ENCODE measurements at regions not wholly inside any gene's neighbourhood (a gene's known extent, or its start where the extent isn't known, plus 50 kb on each side); places are given as distances from the start of the nearest gene placed in this dataset.

GRCh38 chr5:4487581-4487980 is 652.5 kb upstream of the ADAMTS16 start:
- TF ChIP-seq, protein P1, sequence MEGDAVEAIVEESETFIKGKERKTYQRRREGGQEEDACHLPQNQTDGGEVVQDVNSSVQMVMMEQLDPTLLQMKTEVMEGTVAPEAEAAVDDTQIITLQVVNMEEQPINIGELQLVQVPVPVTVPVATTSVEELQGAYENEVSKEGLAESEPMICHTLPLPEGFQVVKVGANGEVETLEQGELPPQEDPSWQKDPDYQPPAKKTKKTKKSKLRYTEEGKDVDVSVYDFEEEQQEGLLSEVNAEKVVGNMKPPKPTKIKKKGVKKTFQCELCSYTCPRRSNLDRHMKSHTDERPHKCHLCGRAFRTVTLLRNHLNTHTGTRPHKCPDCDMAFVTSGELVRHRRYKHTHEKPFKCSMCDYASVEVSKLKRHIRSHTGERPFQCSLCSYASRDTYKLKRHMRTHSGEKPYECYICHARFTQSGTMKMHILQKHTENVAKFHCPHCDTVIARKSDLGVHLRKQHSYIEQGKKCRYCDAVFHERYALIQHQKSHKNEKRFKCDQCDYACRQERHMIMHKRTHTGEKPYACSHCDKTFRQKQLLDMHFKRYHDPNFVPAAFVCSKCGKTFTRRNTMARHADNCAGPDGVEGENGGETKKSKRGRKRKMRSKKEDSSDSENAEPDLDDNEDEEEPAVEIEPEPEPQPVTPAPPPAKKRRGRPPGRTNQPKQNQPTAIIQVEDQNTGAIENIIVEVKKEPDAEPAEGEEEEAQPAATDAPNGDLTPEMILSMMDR (IDR thresholded peaks at IDR 0.05; ENCODE audit: control insufficient read depth, insufficient read depth, low read depth, low read length, missing control alignments), result no peak
- no peak for DNase-seq (ENCODE audit: low read depth)
- no peak overlapping the region for H3K4me3 ChIP-seq (ENCODE audit: control insufficient read depth, low read depth, low read length)

- no peak overlapping the region for H3K4me3 ChIP-seq (ENCODE audit: control insufficient read depth, low read depth, low read length)
- TF ChIP-seq, protein P1 (IDR thresholded peaks at IDR 0.05; ENCODE audit: control insufficient read depth, insufficient read depth, low read depth, low read length, missing control alignments), result no peak
- no peak for DNase-seq (ENCODE audit: low read depth)
Observed at GRCh38 chr5:4511996-4512656, 628.0 kb upstream of the ADAMTS16 start.

DNA sequence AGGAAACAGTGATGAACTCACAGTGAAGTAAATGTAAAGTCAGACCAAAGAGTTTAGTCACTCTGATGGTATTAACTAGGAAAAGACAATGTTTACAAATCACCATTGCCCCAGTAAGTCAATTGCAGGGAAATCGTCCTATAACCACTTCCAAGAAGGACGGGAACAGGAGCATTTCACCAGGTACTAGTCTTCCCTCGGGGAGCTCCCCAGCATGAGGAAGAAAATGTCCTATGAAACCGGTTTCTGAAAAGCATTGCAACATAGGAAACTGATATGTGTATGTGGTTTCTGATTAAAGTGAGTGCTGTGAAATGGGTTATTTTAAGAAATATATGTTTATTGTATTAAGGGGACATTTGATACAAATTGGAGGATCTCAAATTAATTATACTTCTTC is 626.7 kb upstream of the ADAMTS16 start:
- no peak for DNase-seq (ENCODE audit: low read depth)
- TF ChIP-seq, protein P1 (IDR thresholded peaks at IDR 0.05; ENCODE audit: control insufficient read depth, insufficient read depth, low read depth, low read length, missing control alignments), result no peak
- H3K4me3 ChIP-seq (ENCODE audit: control insufficient read depth, low read depth, low read length), result no peak overlapping the region

GRCh38 chr5:4514067-4514648 is 626.0 kb upstream of the ADAMTS16 start:
- DNase-seq (ENCODE audit: low read depth), result no peak
- no peak overlapping the region for H3K4me3 ChIP-seq (ENCODE audit: control insufficient read depth, low read depth, low read length)
- TF ChIP-seq, protein P1 (IDR thresholded peaks at IDR 0.05; ENCODE audit: control insufficient read depth, insufficient read depth, low read depth, low read length, missing control alignments), result no peak

DNA sequence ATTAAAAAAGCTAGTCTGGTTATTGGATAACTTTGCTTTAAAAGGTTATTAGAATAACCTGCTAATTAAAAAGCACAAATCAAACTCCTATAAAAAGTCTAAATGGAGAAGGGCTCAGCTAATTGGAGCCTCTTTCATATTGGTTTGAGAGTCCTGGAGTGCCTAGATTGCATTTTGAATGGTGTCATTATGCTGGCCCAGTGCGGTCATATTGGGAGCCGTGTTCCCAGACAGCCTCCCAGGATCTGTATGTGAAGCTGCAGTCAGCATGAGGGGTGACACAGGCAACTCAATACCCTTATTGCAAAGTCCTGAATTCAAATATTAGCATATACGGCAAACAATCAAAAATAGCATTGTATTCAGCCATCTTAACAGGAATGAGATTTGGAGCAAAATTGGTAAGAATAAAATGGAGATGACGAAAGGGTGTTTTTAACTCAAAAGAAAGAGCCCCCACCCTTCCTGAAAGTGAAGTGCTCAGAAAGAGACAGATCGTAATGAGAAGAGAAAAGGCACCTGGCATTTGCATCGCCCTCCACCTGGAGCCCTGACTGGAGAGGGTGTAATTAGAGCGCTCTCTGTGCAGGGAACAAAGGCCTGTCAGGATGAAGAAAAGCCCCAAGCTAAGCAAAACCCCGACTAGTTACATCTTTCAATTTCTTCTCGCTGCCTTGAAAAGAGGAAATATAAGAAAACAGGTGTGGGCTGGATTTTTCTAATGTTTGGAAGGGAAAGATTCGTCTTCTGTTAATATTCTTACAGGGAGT is 621.0 kb upstream of the ADAMTS16 start:
- no peak overlapping the region for H3K4me3 ChIP-seq (ENCODE audit: control insufficient read depth, low read depth, low read length)
- TF ChIP-seq, protein P1 (IDR thresholded peaks at IDR 0.05; ENCODE audit: control insufficient read depth, insufficient read depth, low read depth, low read length, missing control alignments), result no peak
- no peak for DNase-seq (ENCODE audit: low read depth)

DNA sequence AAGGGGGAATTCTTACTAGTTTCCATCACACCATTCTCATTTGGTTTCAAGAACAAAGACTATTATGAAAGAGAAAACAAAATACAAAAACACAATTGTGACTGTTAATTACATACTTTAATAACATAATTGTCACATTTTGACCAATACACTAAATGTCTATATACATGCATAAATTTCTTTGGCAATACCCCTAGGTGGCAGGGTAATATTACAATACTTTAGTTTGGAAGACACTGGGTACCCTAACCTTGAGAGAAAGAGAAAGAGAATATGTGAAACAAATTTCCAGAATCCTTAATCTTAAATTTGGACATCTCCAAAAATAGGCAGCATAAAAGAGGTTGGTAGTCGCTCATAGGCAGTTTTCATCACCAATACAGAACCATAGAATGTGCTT is 619.6 kb upstream of the ADAMTS16 start:
- TF ChIP-seq, protein P1 (IDR thresholded peaks at IDR 0.05; ENCODE audit: control insufficient read depth, insufficient read depth, low read depth, low read length, missing control alignments), result no peak
- no peak overlapping the region for H3K4me3 ChIP-seq (ENCODE audit: control insufficient read depth, low read depth, low read length)
- DNase-seq (ENCODE audit: low read depth), result no peak

All from AG09309 (cell line).